ENCODE measurements at regions not wholly inside any gene's neighbourhood (a gene's known extent, or its start where the extent isn't known, plus 50 kb on each side); places are given as distances from the start of the nearest gene placed in this dataset.

DNA sequence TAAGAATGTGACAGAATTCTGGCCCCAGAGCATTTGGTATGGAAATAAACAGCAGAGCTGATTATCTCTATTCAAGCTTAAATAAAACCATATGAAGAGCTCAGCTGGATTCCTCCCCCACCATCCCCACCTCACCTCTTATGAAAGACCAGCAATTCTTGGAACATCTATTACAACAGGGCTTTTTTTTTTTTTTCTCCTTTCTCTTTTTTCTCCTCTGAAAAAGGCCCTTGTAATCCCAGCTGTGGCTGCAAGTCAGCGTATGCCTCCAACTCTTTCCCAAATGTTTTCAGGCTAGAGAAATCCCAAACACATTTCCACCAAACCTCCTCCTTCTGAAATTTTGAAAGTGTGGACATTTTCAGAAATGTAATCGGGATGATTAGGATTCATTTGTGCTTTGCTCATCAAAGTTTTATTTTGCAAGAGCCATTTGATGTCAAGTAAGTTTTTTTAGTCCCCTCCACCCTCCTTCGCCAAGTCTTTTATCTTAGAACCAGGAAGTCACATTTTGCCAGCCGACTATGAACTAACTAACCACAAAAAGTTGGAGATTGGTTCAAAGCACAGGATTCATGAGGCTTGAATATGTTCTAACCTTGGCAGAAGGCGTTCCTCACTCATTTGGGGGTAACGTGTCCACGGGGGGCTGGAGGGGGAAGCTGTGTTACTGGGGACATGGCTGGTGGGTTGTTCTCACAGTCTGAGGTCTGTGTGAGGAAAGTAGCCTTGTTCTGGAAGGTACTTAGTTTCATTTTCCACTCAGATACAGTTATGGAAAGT lies 142.0 kb upstream of the PDZRN3 start:
- TF ChIP-seq, protein P1, sequence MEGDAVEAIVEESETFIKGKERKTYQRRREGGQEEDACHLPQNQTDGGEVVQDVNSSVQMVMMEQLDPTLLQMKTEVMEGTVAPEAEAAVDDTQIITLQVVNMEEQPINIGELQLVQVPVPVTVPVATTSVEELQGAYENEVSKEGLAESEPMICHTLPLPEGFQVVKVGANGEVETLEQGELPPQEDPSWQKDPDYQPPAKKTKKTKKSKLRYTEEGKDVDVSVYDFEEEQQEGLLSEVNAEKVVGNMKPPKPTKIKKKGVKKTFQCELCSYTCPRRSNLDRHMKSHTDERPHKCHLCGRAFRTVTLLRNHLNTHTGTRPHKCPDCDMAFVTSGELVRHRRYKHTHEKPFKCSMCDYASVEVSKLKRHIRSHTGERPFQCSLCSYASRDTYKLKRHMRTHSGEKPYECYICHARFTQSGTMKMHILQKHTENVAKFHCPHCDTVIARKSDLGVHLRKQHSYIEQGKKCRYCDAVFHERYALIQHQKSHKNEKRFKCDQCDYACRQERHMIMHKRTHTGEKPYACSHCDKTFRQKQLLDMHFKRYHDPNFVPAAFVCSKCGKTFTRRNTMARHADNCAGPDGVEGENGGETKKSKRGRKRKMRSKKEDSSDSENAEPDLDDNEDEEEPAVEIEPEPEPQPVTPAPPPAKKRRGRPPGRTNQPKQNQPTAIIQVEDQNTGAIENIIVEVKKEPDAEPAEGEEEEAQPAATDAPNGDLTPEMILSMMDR (IDR thresholded peaks at IDR 0.05) = no peak
- no peak for TF ChIP-seq EZH2 (IDR thresholded peaks at IDR 0.05)
- TF ChIP-seq EZH2phosphoT487 (IDR thresholded peaks at IDR 0.05) = no peak

Measured in neural progenitor cell (in vitro differentiated cells).